K562 (cell line): ENCODE measurements at regions not wholly inside any gene's neighbourhood (a gene's known extent, or its start where the extent isn't known, plus 50 kb on each side); places are given as distances from the start of the nearest gene placed in this dataset.

Source experiments
- ATAC-seq: fragments of 200-7000 bp; cut with Tn5 transposase; 3 replicates; pipeline ENCODE4 v1.9.1; 2020; ENCODE audit warnings: moderate library complexity
- BruUV-seq: library from RNA; stranded (reverse); fragments of 400-500 nt; replicated peaks from 2 replicates; lab custom pipeline; 2021; lab: Mats Ljungman, UMichigan
- CTCF ChIA-PET: fragments of 300-600 bp; formaldehyde crosslinking; extraction: SDS; loops from one replicate; lab custom pipeline; 2021; ENCODE audit warnings: low intra/inter-chr PET ratio; lab: Yijun Ruan, JAX
- POLR2A ChIA-PET: fragments of 300-600, 350-650 bp; sonication (Branson Sonifier 250); formaldehyde crosslinking; extraction: SDS; loops from one replicate; lab custom pipeline; 2021; ENCODE audit warnings: antibody characterized with exemption, inconsistent platforms; lab: Yijun Ruan, JAX
- DNase-seq, 4 experiments: peaks; one replicate each; pipeline versions ENCODE4 v3.0.0 to v3.0.0-alpha.2; 2011 to 2018; ENCODE audit warnings: low spot score in 3 of 4, mixed read lengths in 3 of 4; ENCODE audit errors: extremely low read depth in 1 of 4
- FAIRE-seq: peaks from 2 replicates; lab custom pipeline; 2011; peaks lifted over from hg19 to GRCh38; lab: Jason Lieb, UNC
- H2AFZ ChIP-seq: 2 replicates; pipeline ENCODE4 v1.6.0; 2011; ENCODE audit warnings: low read depth, low read length, control low read depth, inconsistent platforms
- H3K27ac ChIP-seq: fragments of 200-600 bp; 3 replicates; pipeline ENCODE4 v1.8.0; 2011; ENCODE audit warnings: low read depth, mild to moderate bottlenecking, control low read depth, inconsistent platforms, low read length, moderate library complexity, mixed read lengths; ENCODE audit errors: extremely low read depth
- H3K27me3 ChIP-seq, 2 experiments: fragments of 300-600 bp in 1 of 2; 2 replicates in 1 of 2; 3 replicates in 1 of 2; pipeline versions ENCODE4 v1.6.0 to v1.8.0; 2011; ENCODE audit warnings: inconsistent platforms in 2 of 2, low read length in 2 of 2, mild to moderate bottlenecking in 1 of 2, mixed read lengths in 1 of 2, moderate library complexity in 1 of 2; ENCODE audit not compliant: control insufficient read depth in 2 of 2, insufficient read depth in 2 of 2
- H3K36me3 ChIP-seq: fragments of 300-600 bp; 3 replicates; pipeline ENCODE4 v1.8.0; 2011; ENCODE audit warnings: mild to moderate bottlenecking, low read length, inconsistent platforms; ENCODE audit not compliant: control insufficient read depth, insufficient read depth
- H3K4me1 ChIP-seq, 2 experiments: fragments of 200-600 bp in 1 of 2; replicated peaks in 1 of 2; 2 replicates in 1 of 2; 3 replicates in 1 of 2; pipeline versions ENCODE4 v1.5.1 to v1.8.0; 2011; ENCODE audit warnings: inconsistent platforms in 2 of 2, low read length in 2 of 2, mild to moderate bottlenecking in 1 of 2, mixed read lengths in 1 of 2, moderate library complexity in 1 of 2; ENCODE audit not compliant: control insufficient read depth in 2 of 2, insufficient read depth in 2 of 2
- H3K4me2 ChIP-seq: 2 replicates; pipeline ENCODE4 v1.6.1; 2011; ENCODE audit warnings: low read length, control low read depth, inconsistent platforms, mixed read lengths; ENCODE audit not compliant: insufficient read depth
- H3K4me3 ChIP-seq: fragments of 200-600 bp; sonication (generic), shearing (Covaris generic); 2 replicates; pipeline ENCODE4 v1.5.1; 2016; ENCODE audit warnings: control low read depth, inconsistent platforms
- H3K79me2 ChIP-seq: fragments of 200-600 bp; 3 replicates; pipeline ENCODE4 v1.8.0; 2011; ENCODE audit warnings: low read length, inconsistent platforms; ENCODE audit not compliant: control insufficient read depth, insufficient read depth
- H3K9ac ChIP-seq, 2 experiments: 2 replicates each; pipeline versions ENCODE4 v1.6.0 to v1.6.1; 2011; ENCODE audit warnings: low read depth in 2 of 2, low read length in 2 of 2, control low read depth in 1 of 2, inconsistent platforms in 1 of 2, mild to moderate bottlenecking in 1 of 2, mixed read lengths in 1 of 2; ENCODE audit not compliant: insufficient read depth in 1 of 2
- H3K9me1 ChIP-seq: one replicate; pipeline ENCODE4 v1.6.0; 2011; ENCODE audit warnings: inconsistent platforms, mild to moderate bottlenecking, low read length, moderate library complexity; ENCODE audit not compliant: control insufficient read depth, insufficient read depth
- H3K9me3 ChIP-seq: replicated peaks from 2 replicates; pipeline ENCODE4 v1.5.1; 2011; ENCODE audit warnings: low read depth, low read length, inconsistent platforms; ENCODE audit not compliant: control insufficient read depth, insufficient read depth
- H4K20me1 ChIP-seq: replicated peaks from 2 replicates; pipeline ENCODE4 v1.6.1; 2011; ENCODE audit warnings: low read length, inconsistent platforms, mixed read lengths; ENCODE audit not compliant: control insufficient read depth, insufficient read depth
- BRD9 ChIP-seq: fragments of 450-650 bp; IDR thresholded peaks from 2 replicates; pipeline ENCODE4 v1.6.1; 2018; ENCODE audit warnings: low read depth; ENCODE audit not compliant: partially characterized antibody
- CEBPG ChIP-seq, 3 experiments: fragments of 200-800 bp in 1 of 3; sonication (Bioruptor generic) in 1 of 3; sonication (generic) in 1 of 3; formaldehyde crosslinking in 1 of 3; IDR thresholded peaks in 2 of 3; conservative IDR thresholded peaks in 1 of 3; 2 replicates each; pipeline versions ENCODE4 v1.6.1 to v1.8.0; 2016 to 2022; ENCODE audit warnings: missing compliant biosample characterization in 2 of 3, missing genetic modification characterization in 2 of 3, mild to moderate bottlenecking in 1 of 3, missing genetic modification reagents in 1 of 3
- CREB3 ChIP-seq: fragments of 450-650 bp; conservative IDR thresholded peaks from 2 replicates; pipeline ENCODE4 v1.6.1; 2016; ENCODE audit warnings: missing genetic modification characterization, low read depth, mild to moderate bottlenecking, missing compliant biosample characterization, moderate library complexity
- FOS ChIP-seq: IDR thresholded peaks from 3 replicates; pipeline ENCODE4 v1.6.1; 2011; ENCODE audit not compliant: insufficient read length; ENCODE audit errors: extremely low read depth
- SETDB1 ChIP-seq: IDR thresholded peaks from one replicate; pipeline ENCODE4 v1.6.1; 2012; ENCODE audit warnings: low read length, control low read depth, inconsistent platforms
- TBP ChIP-seq: optimal IDR thresholded peaks from 2 replicates; pipeline ENCODE3; 2011; ENCODE audit warnings: low read depth, low read length, improper control_type of control experiment
- TFAM ChIP-seq: fragments of 250-450 bp; sonication (Bioruptor Pico); conservative IDR thresholded peaks from 2 replicates; pipeline ENCODE4 v1.5.0; 2021; ENCODE audit warnings: mild to moderate bottlenecking, moderate library complexity
- WGBS: fragments of 100-300 bp; shearing (Covaris generic); methylation state at CpG from one replicate; pipeline ENCODE4 v1.1.6; 2016; ENCODE audit warnings: low coverage, mixed read lengths; ENCODE audit not compliant: insufficient coverage; ENCODE audit errors: missing lambda C conversion rate; 5-methylcytosine and 5-hydroxymethylcytosine counted together
- in situ Hi-C: fragments of 300-500 bp; cut with MboI; formaldehyde crosslinking; loops from 4 replicates; pipeline ENCODE4 v1.15.0; 2018; ENCODE audit warnings: inconsistent platforms, mixed read lengths
- intact Hi-C: fragments of 100-400 bp; cut with micrococcal nuclease; formaldehyde crosslinking; loops from 2 replicates; pipeline ENCODE4 v1.14.2; 2022
- TF ChIP-seq, protein P1 (sequence below): sonication (generic); formaldehyde crosslinking; IDR thresholded peaks from 2 replicates; pipeline ENCODE4 v1.8.0; 2023; ENCODE audit warnings: mild to moderate bottlenecking, missing genetic modification reagents
- TF ChIP-seq, protein P2 (sequence below): fragments of 250-450 bp; sonication (Bioruptor Pico); IDR thresholded peaks from 2 replicates; pipeline ENCODE4 v1.4.0; 2020; ENCODE audit warnings: mild to moderate bottlenecking, moderate library complexity, borderline replicate concordance
- TF ChIP-seq, protein P3 (sequence below): fragments of 250-450 bp; sonication (Bioruptor Pico); IDR thresholded peaks from 2 replicates; pipeline ENCODE4 v1.4.0; 2020

GRCh38 chr20:58092353-58092752 is 136.1 kb downstream of the ANKRD60 start:
- Histone ChIP-seq H3K79me2 (no peaks in the 10 kb centered on the region), H3K9me1 (no peaks in the 10 kb centered on the region), H3K4me2 (no peak overlapping the region), H3K9me3 (no peaks in the 10 kb centered on the region), H4K20me1 (no peaks in the 10 kb centered on the region; the same call in 1 of the 2 replicates), H3K27me3 (peaks cover 8 to 46% of the 10 kb centered on the region in 2 experiments; a peak in 4 of 5 replicates), H3K36me3 (no peaks in the 10 kb centered on the region), H3K4me1 (no peaks in the 10 kb centered on the region), H3K27ac (no peak overlapping the region), H2AFZ (no peak overlapping the region), H3K9ac (no peak overlapping the region), H3K4me3 (no peak overlapping the region)
- in situ Hi-C loops, result no loop called here
- ChIA-PET CTCF (no interaction called here), POLR2A (interaction anchor here (0.7 kb wide), 1 partner anchor 365 kb away, joined by 4 read pairs; no protein-coding TSS in a partner anchor)
- BruUV-seq, result no TSS peak
- no peak for ATAC-seq
- FAIRE-seq, result no peak
- WGBS, result 0% methylated on average over 4 of the region's 4 CpGs
- no peak for DNase-seq
- no peak for TF ChIP-seq CEBPG (CRISPR knock-in tag; IDR thresholded peaks at IDR 0.05)
- TF ChIP-seq CEBPG (tag; conservative IDR thresholded peaks at IDR 0.05 in 1 of 2, IDR thresholded peaks at IDR 0.05 in 1 of 2), result no peak
- no peak for TF ChIP-seq TBP
- TF ChIP-seq, protein P1, sequence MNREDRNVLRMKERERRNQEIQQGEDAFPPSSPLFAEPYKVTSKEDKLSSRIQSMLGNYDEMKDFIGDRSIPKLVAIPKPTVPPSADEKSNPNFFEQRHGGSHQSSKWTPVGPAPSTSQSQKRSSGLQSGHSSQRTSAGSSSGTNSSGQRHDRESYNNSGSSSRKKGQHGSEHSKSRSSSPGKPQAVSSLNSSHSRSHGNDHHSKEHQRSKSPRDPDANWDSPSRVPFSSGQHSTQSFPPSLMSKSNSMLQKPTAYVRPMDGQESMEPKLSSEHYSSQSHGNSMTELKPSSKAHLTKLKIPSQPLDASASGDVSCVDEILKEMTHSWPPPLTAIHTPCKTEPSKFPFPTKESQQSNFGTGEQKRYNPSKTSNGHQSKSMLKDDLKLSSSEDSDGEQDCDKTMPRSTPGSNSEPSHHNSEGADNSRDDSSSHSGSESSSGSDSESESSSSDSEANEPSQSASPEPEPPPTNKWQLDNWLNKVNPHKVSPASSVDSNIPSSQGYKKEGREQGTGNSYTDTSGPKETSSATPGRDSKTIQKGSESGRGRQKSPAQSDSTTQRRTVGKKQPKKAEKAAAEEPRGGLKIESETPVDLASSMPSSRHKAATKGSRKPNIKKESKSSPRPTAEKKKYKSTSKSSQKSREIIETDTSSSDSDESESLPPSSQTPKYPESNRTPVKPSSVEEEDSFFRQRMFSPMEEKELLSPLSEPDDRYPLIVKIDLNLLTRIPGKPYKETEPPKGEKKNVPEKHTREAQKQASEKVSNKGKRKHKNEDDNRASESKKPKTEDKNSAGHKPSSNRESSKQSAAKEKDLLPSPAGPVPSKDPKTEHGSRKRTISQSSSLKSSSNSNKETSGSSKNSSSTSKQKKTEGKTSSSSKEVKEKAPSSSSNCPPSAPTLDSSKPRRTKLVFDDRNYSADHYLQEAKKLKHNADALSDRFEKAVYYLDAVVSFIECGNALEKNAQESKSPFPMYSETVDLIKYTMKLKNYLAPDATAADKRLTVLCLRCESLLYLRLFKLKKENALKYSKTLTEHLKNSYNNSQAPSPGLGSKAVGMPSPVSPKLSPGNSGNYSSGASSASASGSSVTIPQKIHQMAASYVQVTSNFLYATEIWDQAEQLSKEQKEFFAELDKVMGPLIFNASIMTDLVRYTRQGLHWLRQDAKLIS (CRISPR knock-in tag), result no peak
- TF ChIP-seq TFAM (CRISPR knock-in tag), result no peak
- TF ChIP-seq BRD9, result no peak
- TF ChIP-seq, protein P2, sequence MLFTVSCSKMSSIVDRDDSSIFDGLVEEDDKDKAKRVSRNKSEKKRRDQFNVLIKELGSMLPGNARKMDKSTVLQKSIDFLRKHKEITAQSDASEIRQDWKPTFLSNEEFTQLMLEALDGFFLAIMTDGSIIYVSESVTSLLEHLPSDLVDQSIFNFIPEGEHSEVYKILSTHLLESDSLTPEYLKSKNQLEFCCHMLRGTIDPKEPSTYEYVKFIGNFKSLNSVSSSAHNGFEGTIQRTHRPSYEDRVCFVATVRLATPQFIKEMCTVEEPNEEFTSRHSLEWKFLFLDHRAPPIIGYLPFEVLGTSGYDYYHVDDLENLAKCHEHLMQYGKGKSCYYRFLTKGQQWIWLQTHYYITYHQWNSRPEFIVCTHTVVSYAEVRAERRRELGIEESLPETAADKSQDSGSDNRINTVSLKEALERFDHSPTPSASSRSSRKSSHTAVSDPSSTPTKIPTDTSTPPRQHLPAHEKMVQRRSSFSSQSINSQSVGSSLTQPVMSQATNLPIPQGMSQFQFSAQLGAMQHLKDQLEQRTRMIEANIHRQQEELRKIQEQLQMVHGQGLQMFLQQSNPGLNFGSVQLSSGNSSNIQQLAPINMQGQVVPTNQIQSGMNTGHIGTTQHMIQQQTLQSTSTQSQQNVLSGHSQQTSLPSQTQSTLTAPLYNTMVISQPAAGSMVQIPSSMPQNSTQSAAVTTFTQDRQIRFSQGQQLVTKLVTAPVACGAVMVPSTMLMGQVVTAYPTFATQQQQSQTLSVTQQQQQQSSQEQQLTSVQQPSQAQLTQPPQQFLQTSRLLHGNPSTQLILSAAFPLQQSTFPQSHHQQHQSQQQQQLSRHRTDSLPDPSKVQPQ, result no peak
- TF ChIP-seq SETDB1, result no peak
- TF ChIP-seq, protein P3, sequence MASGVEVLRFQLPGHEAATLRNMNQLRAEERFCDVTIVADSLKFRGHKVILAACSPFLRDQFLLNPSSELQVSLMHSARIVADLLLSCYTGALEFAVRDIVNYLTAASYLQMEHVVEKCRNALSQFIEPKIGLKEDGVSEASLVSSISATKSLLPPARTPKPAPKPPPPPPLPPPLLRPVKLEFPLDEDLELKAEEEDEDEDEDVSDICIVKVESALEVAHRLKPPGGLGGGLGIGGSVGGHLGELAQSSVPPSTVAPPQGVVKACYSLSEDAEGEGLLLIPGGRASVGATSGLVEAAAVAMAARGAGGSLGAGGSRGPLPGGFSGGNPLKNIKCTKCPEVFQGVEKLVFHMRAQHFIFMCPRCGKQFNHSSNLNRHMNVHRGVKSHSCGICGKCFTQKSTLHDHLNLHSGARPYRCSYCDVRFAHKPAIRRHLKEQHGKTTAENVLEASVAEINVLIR, result no peak
- no peak for TF ChIP-seq FOS
- TF ChIP-seq CREB3, result no peak
- intact Hi-C loops, result no loop called here
